Type B pancreatic cell (in vitro differentiated cells): ENCODE measurements at regions not wholly inside any gene's neighbourhood (a gene's known extent, or its start where the extent isn't known, plus 50 kb on each side); places are given as distances from the start of the nearest gene placed in this dataset.

Experiments
- DNase-seq: peaks from one replicate; pipeline ENCODE4 v3.0.0; 2021; ENCODE audit warnings: mixed read lengths; ENCODE audit not compliant: unreplicated experiment; ENCODE audit errors: extremely low spot score
- H3K27ac Mint-ChIP-seq: 2 replicates; pipeline ENCODE4 v1.8.0; 2021; ENCODE audit warnings: mild to moderate bottlenecking, mixed read lengths
- H3K27me3 Mint-ChIP-seq: 2 replicates; pipeline ENCODE4 v1.8.0; 2021; ENCODE audit warnings: mixed read lengths
- H3K36me3 Mint-ChIP-seq: 2 replicates; pipeline ENCODE4 v1.8.0; 2021; ENCODE audit warnings: mixed read lengths
- H3K4me1 Mint-ChIP-seq: one replicate; pipeline ENCODE4 v1.8.0; 2021; ENCODE audit warnings: mixed read lengths; ENCODE audit not compliant: unreplicated experiment
- H3K4me3 Mint-ChIP-seq: 2 replicates; pipeline ENCODE4 v1.8.0; 2021; ENCODE audit warnings: mild to moderate bottlenecking, mixed read lengths
- H3K9me3 Mint-ChIP-seq: 2 replicates; pipeline ENCODE4 v1.8.0; 2021; ENCODE audit warnings: mixed read lengths
- CTCF ChIP-seq: fragments of 200-600 bp; sonication (generic); conservative IDR thresholded peaks from 2 replicates; pipeline ENCODE4 v1.5.0; 2021; ENCODE audit warnings: antibody characterized with exemption, mild to moderate bottlenecking

DNA sequence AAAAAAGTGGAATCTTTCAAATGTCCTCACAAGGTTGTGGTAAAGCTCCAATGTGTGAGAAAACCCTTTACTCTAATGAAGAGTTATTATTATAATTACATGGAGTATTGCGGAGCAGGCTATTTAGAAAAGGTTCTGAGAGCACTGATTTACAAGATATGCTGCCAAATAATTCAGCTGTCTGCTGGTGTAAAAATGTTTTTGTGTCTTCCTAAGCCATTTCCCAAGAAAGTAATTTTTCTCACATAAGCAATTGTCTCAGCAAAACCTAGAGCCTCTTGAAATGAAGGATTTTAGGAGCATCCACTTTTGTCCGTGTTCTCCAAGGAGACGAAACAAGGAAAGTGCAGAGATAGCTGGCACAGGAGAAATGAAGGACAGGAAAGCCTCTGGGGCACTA is 229.6 kb upstream of the STARD13 start:
- TF ChIP-seq CTCF = no peak
- Mint-ChIP-seq H3K27me3 (no peaks in the 10 kb centered on the region), H3K4me1 (peaks cover 5% of the 10 kb centered on the region), H3K9me3 (no peaks in the 10 kb centered on the region), H3K27ac (no peak overlapping the region), H3K36me3 (no peaks in the 10 kb centered on the region), H3K4me3 (no peak overlapping the region)
- no peak for DNase-seq

- Mint-ChIP-seq H3K27me3 (no peaks in the 10 kb centered on the region), H3K27ac (no peak overlapping the region), H3K4me3 (no peak overlapping the region), H3K4me1 (peaks cover 5% of the 10 kb centered on the region), H3K9me3 (no peaks in the 10 kb centered on the region), H3K36me3 (no peaks in the 10 kb centered on the region)
- no peak for TF ChIP-seq CTCF
- DNase-seq = no peak
These were observed 232.9 kb upstream of the STARD13 start for GRCh38 chr13:33518452-33518851.

DNA sequence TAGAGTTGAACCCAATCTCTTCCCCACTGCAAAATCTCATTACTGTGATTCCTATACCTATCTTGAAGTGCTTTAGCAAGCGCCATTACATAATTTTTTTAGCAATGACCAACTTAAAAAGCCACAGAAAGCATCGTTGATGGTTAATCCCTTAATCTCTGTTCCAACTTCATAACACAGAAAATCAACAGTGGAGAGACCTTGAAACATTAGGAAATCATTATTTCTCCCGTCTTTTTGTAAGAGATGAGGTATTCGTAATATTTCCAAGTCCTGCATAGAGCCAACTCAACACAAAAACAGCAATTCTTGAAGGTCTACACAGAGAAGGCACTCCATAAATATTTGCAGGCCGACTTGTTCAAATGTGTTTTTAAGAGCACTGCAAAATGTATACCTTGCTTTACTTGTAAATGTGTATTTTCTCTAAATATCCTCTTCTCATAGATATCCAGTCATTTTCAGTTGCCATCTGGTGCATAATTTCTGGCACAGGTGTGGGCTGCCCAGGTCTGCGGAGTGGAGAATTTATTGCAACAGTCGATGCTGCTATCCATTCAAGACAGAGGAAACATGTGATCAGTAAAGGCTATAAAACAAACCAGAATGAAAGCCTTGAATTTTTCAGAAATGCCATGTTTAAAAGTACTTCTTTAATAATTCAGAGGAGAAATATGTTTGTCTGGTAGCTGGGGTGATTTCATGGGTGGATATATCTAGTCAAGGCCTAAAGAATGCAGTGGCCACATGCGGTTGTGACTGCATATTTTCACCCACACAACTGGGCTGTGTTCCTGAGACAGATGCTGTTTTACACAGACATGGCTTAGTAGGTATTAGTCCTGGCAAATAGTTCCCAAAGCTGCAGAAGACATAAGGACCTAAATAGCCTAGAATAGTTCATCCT is 234.3 kb upstream of the STARD13 start:
- no peak for TF ChIP-seq CTCF
- H3K27ac Mint-ChIP-seq = no peak overlapping the region
- H3K36me3 Mint-ChIP-seq = no peaks in the 10 kb centered on the region
- H3K27me3 Mint-ChIP-seq = no peaks in the 10 kb centered on the region
- DNase-seq = no peak
- no peak overlapping the region for H3K4me3 Mint-ChIP-seq
- H3K4me1 Mint-ChIP-seq = no peaks in the 10 kb centered on the region
- no peaks in the 10 kb centered on the region for H3K9me3 Mint-ChIP-seq

GRCh38 chr13:33520468-33520839 is 234.9 kb upstream of the STARD13 start:
- Mint-ChIP-seq H3K27ac (no peak overlapping the region), H3K27me3 (no peaks in the 10 kb centered on the region), H3K9me3 (no peaks in the 10 kb centered on the region), H3K4me3 (no peak overlapping the region), H3K36me3 (no peaks in the 10 kb centered on the region), H3K4me1 (no peaks in the 10 kb centered on the region)
- TF ChIP-seq CTCF = no peak
- DNase-seq = no peak

GRCh38 chr13:33524086-33524485 is 238.5 kb upstream of the STARD13 start:
- no peaks in the 10 kb centered on the region for H3K36me3 Mint-ChIP-seq
- H3K4me3 Mint-ChIP-seq = no peak overlapping the region
- no peaks in the 10 kb centered on the region for H3K9me3 Mint-ChIP-seq
- DNase-seq = no peak
- H3K4me1 Mint-ChIP-seq = no peaks in the 10 kb centered on the region
- H3K27me3 Mint-ChIP-seq = no peaks in the 10 kb centered on the region
- TF ChIP-seq CTCF = no peak
- H3K27ac Mint-ChIP-seq = no peak overlapping the region
